GM23338 (cell line): ENCODE measurements at regions not wholly inside any gene's neighbourhood (a gene's known extent, or its start where the extent isn't known, plus 50 kb on each side); places are given as distances from the start of the nearest gene placed in this dataset.

Source experiments
- ATAC-seq: fragments of 200-7000 bp; cut with Tn5 transposase; 3 replicates; pipeline ENCODE4 v1.9.1; 2020
- DNase-seq: peaks from one replicate; pipeline ENCODE4 v3.0.0-alpha.2; 2015; ENCODE audit warnings: low spot score
- H2AFZ ChIP-seq: fragments of 200-600 bp; sonication (generic); 2 replicates; pipeline ENCODE4 v1.8.0; 2016; ENCODE audit warnings: antibody characterized with exemption, mild to moderate bottlenecking, moderate library complexity
- H3F3A ChIP-seq: fragments of 200-600 bp; sonication (generic); replicated peaks from 2 replicates; pipeline ENCODE4 v1.8.0; 2017; ENCODE audit warnings: antibody characterized with exemption, mixed run types, low read depth
- H3K27ac ChIP-seq: fragments of 200-600 bp; sonication (generic); 2 replicates; pipeline ENCODE4 v1.6.1; 2016; ENCODE audit warnings: low read depth
- H3K27me3 ChIP-seq: fragments of 200-600 bp; sonication (generic); 2 replicates; pipeline ENCODE4 v1.8.0; 2016; ENCODE audit warnings: mild to moderate bottlenecking, mixed run types, moderate library complexity; ENCODE audit not compliant: insufficient read depth
- H3K36me3 ChIP-seq: fragments of 200-600 bp; sonication (generic); 2 replicates; pipeline ENCODE4 v1.8.0; 2016; ENCODE audit warnings: mild to moderate bottlenecking; ENCODE audit not compliant: insufficient read depth
- H3K4me1 ChIP-seq: fragments of 200-600 bp; sonication (generic); 2 replicates; pipeline ENCODE4 v1.8.0; 2016; ENCODE audit warnings: mild to moderate bottlenecking, moderate library complexity; ENCODE audit not compliant: insufficient read depth
- H3K4me2 ChIP-seq: fragments of 200-600 bp; sonication (generic); 2 replicates; pipeline ENCODE4 v1.7.1; 2017; ENCODE audit warnings: mixed run types
- H3K4me3 ChIP-seq: fragments of 200-600 bp; sonication (generic); 2 replicates; pipeline ENCODE4 v1.6.1; 2016; ENCODE audit warnings: mixed run types
- H3K79me2 ChIP-seq: fragments of 200-600 bp; sonication (generic); replicated peaks from 2 replicates; pipeline ENCODE4 v1.8.0; 2017; ENCODE audit warnings: mild to moderate bottlenecking; ENCODE audit not compliant: insufficient read depth
- H3K9me2 ChIP-seq: fragments of 200-600 bp; sonication (generic); 2 replicates; pipeline ENCODE4 v1.8.0; 2017; ENCODE audit not compliant: insufficient read depth
- H4K20me1 ChIP-seq: fragments of 200-600 bp; sonication (generic); replicated peaks from 2 replicates; pipeline ENCODE4 v1.8.0; 2017; ENCODE audit warnings: mild to moderate bottlenecking; ENCODE audit not compliant: insufficient read depth
- H3K27ac Mint-ChIP-seq: 2 replicates; pipeline ENCODE4 v1.8.0; 2020; ENCODE audit warnings: inconsistent platforms, mild to moderate bottlenecking, moderate library complexity, mixed read lengths
- H3K27me3 Mint-ChIP-seq: 3 replicates; pipeline ENCODE4 v1.8.0; 2022; ENCODE audit warnings: low read depth, mild to moderate bottlenecking, moderate library complexity, mixed read lengths, inconsistent platforms; ENCODE audit not compliant: insufficient read depth, poor library complexity
- H3K36me3 Mint-ChIP-seq: 3 replicates; pipeline ENCODE4 v1.8.0; 2021; ENCODE audit warnings: low read depth, mild to moderate bottlenecking, inconsistent platforms, moderate library complexity, mixed read lengths
- H3K4me1 Mint-ChIP-seq: 3 replicates; pipeline ENCODE4 v1.8.0; 2020; ENCODE audit warnings: mild to moderate bottlenecking, inconsistent platforms, mixed read lengths
- H3K4me3 Mint-ChIP-seq: 3 replicates; pipeline ENCODE4 v1.8.0; 2021; ENCODE audit warnings: moderate library complexity, mild to moderate bottlenecking, inconsistent platforms, mixed read lengths
- H3K9me3 Mint-ChIP-seq: 3 replicates; pipeline ENCODE4 v1.8.0; 2020; ENCODE audit warnings: moderate library complexity, mild to moderate bottlenecking, inconsistent platforms, mixed read lengths
- CREB1 ChIP-seq: fragments of 250-450 bp; sonication (Bioruptor Pico); IDR thresholded peaks from 2 replicates; pipeline ENCODE4 v1.5.0; 2020; ENCODE audit warnings: low read depth, mild to moderate bottlenecking, moderate library complexity
- CTCF ChIP-seq, 2 experiments: fragments of 200-600 bp in 1 of 2; sonication (generic) in 1 of 2; conservative IDR thresholded peaks; 2 replicates each; pipeline versions ENCODE4 v1.5.1 to v1.6.1; 2016 to 2017; ENCODE audit warnings: antibody characterized with exemption in 2 of 2, low read depth in 2 of 2, mild to moderate bottlenecking in 2 of 2, moderate library complexity in 1 of 2
- ETS1 ChIP-seq: IDR thresholded peaks from 2 replicates; pipeline ENCODE4 v1.6.1; 2016; ENCODE audit warnings: antibody characterized with exemption
- EZH2 ChIP-seq: fragments of 200-600 bp; sonication (generic); IDR thresholded peaks from one replicate; pipeline ENCODE4 v1.8.0; 2017; ENCODE audit warnings: antibody characterized with exemption, mild to moderate bottlenecking, low read depth; ENCODE audit not compliant: unreplicated experiment
- EZH2phosphoT487 ChIP-seq: fragments of 200-600 bp; sonication (generic); IDR thresholded peaks from one replicate; pipeline ENCODE4 v1.8.1; 2018; ENCODE audit warnings: antibody characterized with exemption; ENCODE audit not compliant: unreplicated experiment
- JUNB ChIP-seq: IDR thresholded peaks from one replicate; pipeline ENCODE4 v1.6.1; 2016; ENCODE audit warnings: antibody characterized with exemption; ENCODE audit not compliant: unreplicated experiment
- NANOG ChIP-seq: IDR thresholded peaks from 2 replicates; pipeline ENCODE4 v1.6.1; 2016; ENCODE audit warnings: antibody characterized with exemption, borderline replicate concordance
- POLR2AphosphoS5 ChIP-seq: IDR thresholded peaks from 2 replicates; pipeline ENCODE4 v1.6.1; 2016; ENCODE audit warnings: antibody characterized with exemption, low read depth
- REST ChIP-seq: IDR thresholded peaks from one replicate; pipeline ENCODE4 v1.6.1; 2018; ENCODE audit warnings: antibody characterized with exemption; ENCODE audit not compliant: unreplicated experiment
- STAT1 ChIP-seq: IDR thresholded peaks from one replicate; pipeline ENCODE4 v1.6.1; 2016; ENCODE audit warnings: antibody characterized with exemption; ENCODE audit not compliant: unreplicated experiment
- ZNF114 ChIP-seq: fragments of 250-450 bp; sonication (Bioruptor Pico); IDR thresholded peaks from 2 replicates; pipeline ENCODE4 v1.5.0; 2020; ENCODE audit warnings: mild to moderate bottlenecking, moderate library complexity
- ZNF331 ChIP-seq: fragments of 250-450 bp; sonication (Bioruptor Pico); IDR thresholded peaks from 2 replicates; pipeline ENCODE4 v1.5.0; 2020; ENCODE audit warnings: low read depth, mild to moderate bottlenecking, moderate library complexity
- ZNF462 ChIP-seq: fragments of 250-450 bp; sonication (Bioruptor Pico); IDR thresholded peaks from 2 replicates; pipeline ENCODE4 v1.5.0; 2020; ENCODE audit warnings: mild to moderate bottlenecking, moderate library complexity

GRCh38 chr7:17472518-17472917 lies 174.1 kb downstream of the AHR start:
- no peak overlapping the region for H3K27ac ChIP-seq
- no peak overlapping the region for H2AFZ ChIP-seq
- H3K27me3 ChIP-seq: no peaks in the 10 kb centered on the region
- no peak overlapping the region for H3K4me3 ChIP-seq
- no peak for DNase-seq
- no peak for ATAC-seq
- Mint-ChIP-seq H3K36me3 (no peaks in the 10 kb centered on the region), H3K27me3 (no peaks in the 10 kb centered on the region), H3K9me3 (no peaks in the 10 kb centered on the region; the same call in 2 of the 3 replicates), H3K27ac (no peak overlapping the region), H3K4me1 (peaks cover 3% of the 10 kb centered on the region), H3K4me3 (no peak overlapping the region)
- no peaks in the 10 kb centered on the region for H3K36me3 ChIP-seq
- H3K4me1 ChIP-seq: no peaks in the 10 kb centered on the region
- TF ChIP-seq ZNF114 (CRISPR knock-in tag) (no peak), NANOG (no peak), EZH2 (no peak), ZNF462 (CRISPR knock-in tag) (no peak), JUNB (no peak), CREB1 (CRISPR knock-in tag) (no peak), CTCF (conservative IDR thresholded peaks at IDR 0.05; ENCODE audit: low read depth in 2 of 2) (no peak), EZH2phosphoT487 (no peak), ZNF331 (CRISPR knock-in tag) (no peak), STAT1 (no peak), POLR2AphosphoS5 (no peak), ETS1 (no peak), REST (no peak)
- no peaks in the 10 kb centered on the region for H3F3A ChIP-seq
- H3K9me2 ChIP-seq: no peaks in the 10 kb centered on the region; the same call in 1 of the 2 replicates
- no peaks in the 10 kb centered on the region for H4K20me1 ChIP-seq
- no peaks in the 10 kb centered on the region for H3K79me2 ChIP-seq
- no peak overlapping the region for H3K4me2 ChIP-seq
